HepG2 (cell line): ENCODE measurements at regions not wholly inside any gene's neighbourhood (a gene's known extent, or its start where the extent isn't known, plus 50 kb on each side); places are given as distances from the start of the nearest gene placed in this dataset.

Experiments
- ATAC-seq: fragments of 200-7000 bp; cut with Tn5 transposase; 3 replicates; pipeline ENCODE4 v1.9.1; 2020; ENCODE audit warnings: mild to moderate bottlenecking, moderate library complexity
- BruUV-seq: library from RNA; stranded (reverse); fragments of 400-500 nt; replicated peaks from 2 replicates; lab custom pipeline; 2021; lab: Mats Ljungman, UMichigan
- CTCF ChIA-PET: fragments of 300-600 bp; formaldehyde crosslinking; extraction: SDS; loops from one replicate; lab custom pipeline; 2021; ENCODE audit warnings: low total read pairs, inconsistent platforms, low intra/inter-chr PET ratio; lab: Yijun Ruan, JAX
- POLR2A ChIA-PET: fragments of 350-600 bp; sonication (Branson Sonifier 250); formaldehyde crosslinking; loops from one replicate; lab custom pipeline; 2020; ENCODE audit warnings: antibody characterized with exemption, inconsistent platforms; lab: Yijun Ruan, JAX
- DNase-seq: peaks from one replicate; pipeline ENCODE4 v3.0.0-alpha.2; 2015; ENCODE audit warnings: low spot score
- FAIRE-seq: peaks from 3 replicates; lab custom pipeline; 2011; peaks lifted over from hg19 to GRCh38; lab: Jason Lieb, UNC
- H2AFZ ChIP-seq: one replicate; pipeline ENCODE4 v1.6.1; 2011; ENCODE audit warnings: low read length, inconsistent platforms
- H3K27ac ChIP-seq: fragments of 300-600 bp; 3 replicates; pipeline ENCODE4 v1.8.0; 2011; ENCODE audit warnings: mixed run types, mild to moderate bottlenecking, mixed read lengths, low read length, inconsistent platforms; ENCODE audit not compliant: insufficient read depth; ENCODE audit errors: extremely low read length
- H3K27me3 ChIP-seq, 2 experiments: fragments of 200-600 bp in 1 of 2; 2 replicates in 1 of 2; 3 replicates in 1 of 2; pipeline versions ENCODE4 v1.6.0 to v1.8.0; 2011; ENCODE audit warnings: low read length in 2 of 2, mild to moderate bottlenecking in 2 of 2, moderate library complexity in 2 of 2, inconsistent platforms in 1 of 2; ENCODE audit not compliant: insufficient read depth in 2 of 2, control insufficient read depth in 1 of 2
- H3K36me3 ChIP-seq, 2 experiments: fragments of 200-600 bp in 1 of 2; replicated peaks in 1 of 2; 2 replicates in 1 of 2; 3 replicates in 1 of 2; pipeline versions ENCODE4 v1.5.1 to v1.8.0; 2011; ENCODE audit warnings: low read length in 2 of 2, inconsistent platforms in 1 of 2; ENCODE audit not compliant: insufficient read depth in 2 of 2, control insufficient read depth in 1 of 2
- H3K4me1 ChIP-seq: 2 replicates; pipeline ENCODE4 v1.5.1; 2012; ENCODE audit warnings: low read length, inconsistent platforms; ENCODE audit not compliant: insufficient read depth
- H3K4me2 ChIP-seq: 2 replicates; pipeline ENCODE4 v1.6.0; 2011; ENCODE audit warnings: low read depth, low read length, inconsistent platforms
- H3K4me3 ChIP-seq, 3 experiments: fragments of 200-600 bp in 1 of 3; sonication (generic), shearing (Covaris generic) in 1 of 3; replicated peaks in 1 of 3; 2 replicates each; pipeline ENCODE4 v1.5.1; 2011 to 2016; ENCODE audit warnings: low read length in 3 of 3, inconsistent platforms in 2 of 3, low read depth in 2 of 3, mild to moderate bottlenecking in 2 of 3, control low read depth in 1 of 3, mixed read lengths in 1 of 3; ENCODE audit not compliant: insufficient read depth in 1 of 3
- H3K79me2 ChIP-seq: one replicate; pipeline ENCODE4 v1.6.1; 2011; ENCODE audit warnings: low read length, inconsistent platforms; ENCODE audit not compliant: insufficient read depth
- H3K9ac ChIP-seq: 2 replicates; pipeline ENCODE4 v1.6.0; 2011; ENCODE audit warnings: mild to moderate bottlenecking, low read depth, low read length, inconsistent platforms; ENCODE audit not compliant: insufficient read depth
- H3K9me3 ChIP-seq: 2 replicates; pipeline ENCODE4 v1.5.1; 2012; ENCODE audit warnings: mild to moderate bottlenecking, low read length
- H4K20me1 ChIP-seq: 2 replicates; pipeline ENCODE4 v1.6.0; 2011; ENCODE audit warnings: inconsistent platforms, mild to moderate bottlenecking, low read length, moderate library complexity; ENCODE audit not compliant: insufficient read depth
- ATF7 ChIP-seq, 2 experiments: fragments of 450-650 bp in 1 of 2; sonication (generic) in 1 of 2; formaldehyde crosslinking in 1 of 2; IDR thresholded peaks; 2 replicates each; pipeline versions ENCODE4 v1.4.0 to v1.6.1; 2016 to 2020; ENCODE audit warnings: antibody characterized with exemption in 1 of 2, mild to moderate bottlenecking in 1 of 2, missing genetic modification reagents in 1 of 2
- CREB1 ChIP-seq, 2 experiments: fragments of 450-650 bp in 1 of 2; IDR thresholded peaks; 2 replicates each; pipeline ENCODE4 v1.6.1; 2016 to 2017; ENCODE audit warnings: control low read depth in 1 of 2, mild to moderate bottlenecking in 1 of 2, missing compliant biosample characterization in 1 of 2, missing genetic modification characterization in 1 of 2
- HNF4G ChIP-seq, 2 experiments: sonication (generic) in 1 of 2; formaldehyde crosslinking in 1 of 2; IDR thresholded peaks; 2 replicates each; pipeline versions ENCODE4 v1.4.0 to v1.6.1; 2011 to 2020; ENCODE audit warnings: borderline replicate concordance in 2 of 2, low read depth in 2 of 2, mild to moderate bottlenecking in 2 of 2, low read length in 1 of 2, missing genetic modification reagents in 1 of 2, moderate library complexity in 1 of 2
- MAFF ChIP-seq: IDR thresholded peaks from 2 replicates; pipeline ENCODE4 v1.6.1; 2011; ENCODE audit warnings: low read depth, low read length, improper control_type of control experiment
- MAFK ChIP-seq, 2 experiments: IDR thresholded peaks in 1 of 2; conservative IDR thresholded peaks in 1 of 2; 2 replicates each; pipeline ENCODE4 v1.6.1; 2011; ENCODE audit warnings: improper control_type of control experiment in 2 of 2, low read length in 2 of 2
- ZNF605 ChIP-seq: sonication (generic); formaldehyde crosslinking; IDR thresholded peaks from 2 replicates; pipeline ENCODE4 v1.8.0; 2022; ENCODE audit warnings: mild to moderate bottlenecking, missing genetic modification reagents
- ZNF740 ChIP-seq: sonication (generic); formaldehyde crosslinking; IDR thresholded peaks from 2 replicates; pipeline ENCODE4 v1.4.0; 2020; ENCODE audit warnings: missing genetic modification reagents
- WGBS: methylation state at CpG from one replicate; pipeline ENCODE4 v1.1.6; 2017; ENCODE audit warnings: low lambda C conversion rate; 5-methylcytosine and 5-hydroxymethylcytosine counted together
- in situ Hi-C: cut with HindIII; loops from 2 replicates; pipeline ENCODE4 v1.10.0; 2017; ENCODE audit warnings: low pct_unique_long_range_greater_than_20kb; ENCODE audit not compliant: extremely low pct_ligation_motif_present
- intact Hi-C: fragments of 100-400 bp; cut with micrococcal nuclease; formaldehyde crosslinking; loops from one replicate; pipeline ENCODE4 v1.10.0; 2022; ENCODE audit not compliant: unreplicated experiment

GRCh38 chr16:48905632-48906505 lies 295.9 kb upstream of the N4BP1 start:
- H3K9ac ChIP-seq, result no peak overlapping the region
- no peak overlapping the region for H3K4me2 ChIP-seq
- CTCF ChIA-PET, result no interaction called here
- no peaks in the 10 kb centered on the region for H3K9me3 ChIP-seq
- FAIRE-seq (no peak), ATAC-seq (no peak), DNase-seq (no peak)
- TF ChIP-seq ZNF605 (CRISPR knock-in tag) (no peak), MAFF (peak; percentile 69; the same call in 1 of the 2 replicates), HNF4G (IDR thresholded peaks at IDR 0.05; ENCODE audit: borderline replicate concordance, low read depth, low read length) (no peak), HNF4G (CRISPR knock-in tag; IDR thresholded peaks at IDR 0.05; ENCODE audit: borderline replicate concordance, low read depth) (no peak), MAFK (conservative IDR thresholded peaks at IDR 0.05 in 1 of 2, IDR thresholded peaks at IDR 0.05 in 1 of 2; ENCODE audit: low read length in 2 of 2) (peak; percentile 57 to 74; a peak in 3 of 4 replicates)
- H3K4me1 ChIP-seq, result no peaks in the 10 kb centered on the region
- intact Hi-C loops, result no loop called here
- BruUV-seq, result no TSS peak
- no peak overlapping the region for H3K27ac ChIP-seq
- H4K20me1 ChIP-seq, result no peaks in the 10 kb centered on the region
- in situ Hi-C loops, result no loop called here
- WGBS, result 33% methylated on average over 22 of the region's 22 CpGs
- H2AFZ ChIP-seq, result no peak overlapping the region
- H3K4me3 ChIP-seq, result no peak overlapping the region
- POLR2A ChIA-PET, result no interaction called here
- no peaks in the 10 kb centered on the region for H3K36me3 ChIP-seq
- H3K79me2 ChIP-seq, result no peaks in the 10 kb centered on the region
- H3K27me3 ChIP-seq, result peaks cover 0 to 34% of the 10 kb centered on the region in 2 experiments; a peak in 3 of 5 replicates

GRCh38 chr16:48904333-48904732 lies 294.4 kb upstream of the N4BP1 start:
- Histone ChIP-seq H3K4me3 (no peak overlapping the region), H3K4me1 (no peaks in the 10 kb centered on the region), H3K27ac (no peak overlapping the region), H3K27me3 (peaks cover 0 to 34% of the 10 kb centered on the region in 2 experiments; a peak in 2 of 5 replicates), H3K4me2 (no peak overlapping the region), H3K9me3 (no peaks in the 10 kb centered on the region), H2AFZ (no peak overlapping the region), H3K36me3 (no peaks in the 10 kb centered on the region), H4K20me1 (no peaks in the 10 kb centered on the region), H3K9ac (no peak overlapping the region), H3K79me2 (no peaks in the 10 kb centered on the region)
- in situ Hi-C loops (no loop called here), intact Hi-C loops (no loop called here)
- no peak for TF ChIP-seq ZNF740
- TF ChIP-seq ATF7 (IDR thresholded peaks at IDR 0.05), result peak; percentile 94
- no peak for TF ChIP-seq ATF7 (CRISPR knock-in tag; IDR thresholded peaks at IDR 0.05)
- TF ChIP-seq CREB1 (IDR thresholded peaks at IDR 0.05), result 0 out of 2 replicates have a peak, but pooled peaks have one; percentile 7
- no peak for TF ChIP-seq CREB1 (CRISPR knock-in tag; IDR thresholded peaks at IDR 0.05)
- CTCF ChIA-PET, result no interaction called here
- POLR2A ChIA-PET, result no interaction called here
- 2% methylated on average over 5 of the region's 5 CpGs for WGBS
- FAIRE-seq (no peak), ATAC-seq (no peak), DNase-seq (no peak)
- no TSS peak for BruUV-seq
